K562 (cell line): ENCODE measurements at regions not wholly inside any gene's neighbourhood (a gene's known extent, or its start where the extent isn't known, plus 50 kb on each side); places are given as distances from the start of the nearest gene placed in this dataset.

Experiments
- AFF1 ChIP-seq, 2 experiments: fragments of 450-650 bp; IDR thresholded peaks; 2 replicates each; pipeline ENCODE4 v1.6.1; 2018; ENCODE audit warnings: mild to moderate bottlenecking in 2 of 2, low read depth in 1 of 2; ENCODE audit not compliant: partially characterized antibody in 2 of 2
- GTF2E2 ChIP-seq: fragments of 200-800 bp; sonication (Bioruptor generic); IDR thresholded peaks from 2 replicates; pipeline ENCODE4 v1.6.1; 2016; ENCODE audit warnings: missing genetic modification characterization, missing compliant biosample characterization
- HDAC2 ChIP-seq: fragments of 450-650 bp; IDR thresholded peaks from 2 replicates; pipeline ENCODE4 v1.6.1; 2016; ENCODE audit warnings: mild to moderate bottlenecking
- MCM7 ChIP-seq, 2 experiments: fragments of 450-650 bp; IDR thresholded peaks; 2 replicates each; pipeline ENCODE4 v1.6.1; 2016 to 2018
- NELFE ChIP-seq: IDR thresholded peaks from 2 replicates; pipeline ENCODE4 v1.6.1; 2011; ENCODE audit warnings: mild to moderate bottlenecking; ENCODE audit not compliant: insufficient read depth, insufficient read length
- SMAD4 ChIP-seq: fragments of 250-450 bp; sonication (Bioruptor Pico); conservative IDR thresholded peaks from 2 replicates; pipeline ENCODE4 v1.8.0; 2021; ENCODE audit warnings: inconsistent platforms, mild to moderate bottlenecking, moderate library complexity
- SNIP1 ChIP-seq: fragments of 450-650 bp; IDR thresholded peaks from 2 replicates; pipeline ENCODE4 v1.7.1; 2017; ENCODE audit warnings: low read depth, mild to moderate bottlenecking
- ZC3H4 ChIP-seq: sonication (generic); formaldehyde crosslinking; IDR thresholded peaks from 2 replicates; pipeline ENCODE4 v1.9.0; 2021; ENCODE audit warnings: missing genetic modification reagents, borderline replicate concordance
- TF ChIP-seq, protein P1 (sequence below): sonication (generic); formaldehyde crosslinking; IDR thresholded peaks from 2 replicates; pipeline ENCODE4 v1.8.0; 2022; ENCODE audit warnings: missing genetic modification reagents, mild to moderate bottlenecking, borderline replicate concordance

DNA sequence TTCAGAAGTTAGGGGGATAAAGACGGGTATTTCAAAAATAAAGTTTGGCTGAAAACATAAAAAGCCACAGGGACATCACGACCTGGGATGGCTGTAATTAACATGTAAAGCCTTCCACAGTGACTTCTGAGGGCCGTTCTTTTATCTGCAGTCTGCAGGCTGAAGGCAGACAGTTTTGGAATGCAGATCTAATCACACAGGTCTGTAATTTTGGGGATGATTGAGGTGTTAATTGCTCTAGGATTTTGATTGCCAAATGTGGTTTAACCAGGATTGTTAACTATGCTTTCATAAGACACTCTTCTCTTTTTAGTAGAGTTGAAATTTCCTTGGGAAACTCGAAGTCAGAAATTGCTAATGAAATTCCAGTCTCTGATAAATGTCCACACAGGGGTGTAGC is 355.5 kb downstream of the ATP23 start (continued):
- TF ChIP-seq AFF1 (IDR thresholded peaks at IDR 0.05; ENCODE audit: low read depth in 1 of 2, partially characterized antibody in 2 of 2) (no peak), GTF2E2 (tag) (no peak), HDAC2 (no peak), NELFE (no peak), MCM7 (IDR thresholded peaks at IDR 0.05) (no peak), SMAD4 (CRISPR knock-in tag) (no peak), ZC3H4 (CRISPR knock-in tag) (no peak), SNIP1 (no peak)
- TF ChIP-seq, protein P1, sequence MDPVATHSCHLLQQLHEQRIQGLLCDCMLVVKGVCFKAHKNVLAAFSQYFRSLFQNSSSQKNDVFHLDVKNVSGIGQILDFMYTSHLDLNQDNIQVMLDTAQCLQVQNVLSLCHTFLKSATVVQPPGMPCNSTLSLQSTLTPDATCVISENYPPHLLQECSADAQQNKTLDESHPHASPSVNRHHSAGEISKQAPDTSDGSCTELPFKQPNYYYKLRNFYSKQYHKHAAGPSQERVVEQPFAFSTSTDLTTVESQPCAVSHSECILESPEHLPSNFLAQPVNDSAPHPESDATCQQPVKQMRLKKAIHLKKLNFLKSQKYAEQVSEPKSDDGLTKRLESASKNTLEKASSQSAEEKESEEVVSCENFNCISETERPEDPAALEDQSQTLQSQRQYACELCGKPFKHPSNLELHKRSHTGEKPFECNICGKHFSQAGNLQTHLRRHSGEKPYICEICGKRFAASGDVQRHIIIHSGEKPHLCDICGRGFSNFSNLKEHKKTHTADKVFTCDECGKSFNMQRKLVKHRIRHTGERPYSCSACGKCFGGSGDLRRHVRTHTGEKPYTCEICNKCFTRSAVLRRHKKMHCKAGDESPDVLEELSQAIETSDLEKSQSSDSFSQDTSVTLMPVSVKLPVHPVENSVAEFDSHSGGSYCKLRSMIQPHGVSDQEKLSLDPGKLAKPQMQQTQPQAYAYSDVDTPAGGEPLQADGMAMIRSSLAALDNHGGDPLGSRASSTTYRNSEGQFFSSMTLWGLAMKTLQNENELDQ (CRISPR knock-in tag): no peak
